GM21390 (cell line): ENCODE measurements at regions not wholly inside any gene's neighbourhood (a gene's known extent, or its start where the extent isn't known, plus 50 kb on each side); places are given as distances from the start of the nearest gene placed in this dataset.
"Not testable (repeated sequence)": the region's sequence is repeated elsewhere in the genome, so short reads cannot be mapped to it uniquely, and the experiment has no call there.

Experiments
- ATAC-seq: cut with Tn5 transposase; IDR thresholded peaks from one replicate; pipeline ENCODE4 v1.9.1; 2021; ENCODE audit not compliant: unreplicated experiment

DNA sequence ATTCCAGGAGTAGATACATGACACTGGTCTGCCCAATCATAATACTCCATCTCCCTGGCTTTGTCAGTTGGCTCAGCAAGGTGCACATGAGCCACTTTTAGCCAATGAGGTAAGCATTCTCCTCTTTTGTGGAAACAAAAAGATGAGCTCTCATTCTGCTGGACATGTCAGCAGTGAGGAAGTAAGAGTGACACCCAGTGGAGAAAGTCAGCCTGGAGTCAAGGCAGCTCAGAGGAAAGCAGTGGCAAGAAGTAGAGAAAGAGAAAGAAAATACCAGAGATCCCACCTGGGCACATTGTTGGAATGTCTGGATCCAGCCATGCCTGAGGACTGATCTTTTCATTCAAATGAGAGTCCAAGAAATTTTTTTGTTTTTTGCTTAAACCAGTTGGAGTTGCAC, 496.9 kb upstream of the C16orf82 start:
- no peak for ATAC-seq

DNA sequence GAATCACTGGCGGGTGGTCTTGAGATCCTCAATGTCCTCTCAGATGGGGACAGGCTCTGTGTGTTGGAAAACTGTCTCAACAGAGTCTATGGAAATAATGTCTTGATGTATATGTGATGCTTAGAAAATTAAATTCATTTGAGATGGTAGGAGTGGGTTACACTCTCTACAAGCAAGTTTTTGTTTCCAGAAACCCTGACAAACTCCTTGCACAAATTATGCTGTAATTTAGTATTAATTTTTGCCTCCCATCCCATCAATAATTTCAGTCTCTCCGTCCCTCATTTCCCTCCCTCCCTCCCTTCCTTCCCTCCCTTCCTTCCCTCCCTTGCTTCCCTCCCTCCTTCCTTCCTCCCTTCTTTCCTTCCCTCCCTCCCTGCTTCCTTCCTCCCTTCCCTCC, 488.0 kb upstream of the C16orf82 start:
- ATAC-seq = no peak

GRCh38 chr16:26583803-26584202, 482.9 kb upstream of the C16orf82 start:
- ATAC-seq = no peak

DNA sequence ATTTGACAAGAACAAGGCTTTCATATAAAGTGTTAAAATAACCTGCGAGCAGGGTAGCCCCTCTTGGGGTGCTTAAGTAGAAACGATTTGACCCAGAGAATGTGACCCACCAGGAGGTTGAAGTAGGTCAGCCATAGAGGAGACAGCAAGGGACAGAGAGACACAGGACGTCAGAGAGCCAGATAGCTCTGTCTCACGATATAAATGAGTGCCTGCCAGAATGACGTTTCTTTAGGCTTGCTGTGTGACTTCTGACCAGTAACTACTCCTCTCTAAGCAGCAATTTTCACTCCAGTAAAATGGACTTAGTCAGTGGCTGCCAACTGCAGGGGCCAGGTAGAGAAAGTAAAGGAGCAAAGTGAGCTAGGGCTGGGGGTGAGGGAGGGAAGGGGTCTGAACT, 473.0 kb upstream of the C16orf82 start:
- ATAC-seq = no peak

- ATAC-seq = no peak
Measured at GRCh38 chr16:26594666-26595065, 472.1 kb upstream of the C16orf82 start.

DNA sequence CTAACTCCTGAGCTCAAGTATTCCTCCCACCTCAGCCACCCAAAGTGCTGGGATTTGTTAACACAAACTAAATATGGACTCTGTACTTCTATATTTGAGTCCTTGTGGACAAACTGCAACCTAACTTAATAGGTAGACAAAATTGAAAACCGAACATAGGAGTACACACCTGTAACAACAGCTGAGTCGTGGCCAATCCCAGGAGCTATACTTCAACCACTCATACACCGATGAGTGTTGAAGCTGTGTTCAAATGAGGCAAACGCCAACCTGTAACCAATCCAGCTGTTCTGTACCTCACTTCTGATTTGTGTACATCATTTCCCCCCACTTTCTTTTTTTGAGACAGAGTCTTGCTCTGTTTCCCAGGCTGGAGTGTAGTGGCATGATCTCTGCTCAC, 471.5 kb upstream of the C16orf82 start:
- ATAC-seq = no peak

- not testable (repeated sequence) for ATAC-seq
Measured at GRCh38 chr16:26596033-26596432, 470.7 kb upstream of the C16orf82 start.

- ATAC-seq = no peak
Measured at GRCh38 chr16:26598061-26598460, 468.7 kb upstream of the C16orf82 start.

- ATAC-seq = no peak
Measured at GRCh38 chr16:26598998-26599784, 467.5 kb upstream of the C16orf82 start.

GRCh38 chr16:26599785-26600104, 467.0 kb upstream of the C16orf82 start:
- ATAC-seq = no peak

DNA sequence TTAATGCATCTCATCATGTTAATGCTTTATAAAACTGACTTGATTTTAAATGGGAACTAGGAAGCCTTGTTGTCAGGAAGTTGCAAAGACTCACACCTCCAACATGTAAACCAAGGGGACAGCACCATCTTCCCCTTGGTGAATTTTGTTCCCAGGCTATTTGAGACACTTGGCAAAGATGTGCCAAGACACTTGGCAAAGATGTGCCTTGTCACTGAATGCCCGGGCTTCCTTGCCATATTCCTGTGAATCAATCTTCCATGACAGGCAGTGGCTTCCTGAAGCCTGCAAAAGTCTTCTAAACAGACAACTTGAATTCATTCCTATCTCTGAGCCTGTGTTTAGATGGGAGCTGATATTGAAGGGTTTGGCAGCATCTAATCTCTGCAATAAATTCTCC, 465.4 kb upstream of the C16orf82 start:
- ATAC-seq = no peak

GRCh38 chr16:26605626-26606271, 461.0 kb upstream of the C16orf82 start:
- ATAC-seq = no peak

GRCh38 chr16:26606381-26607150, 460.2 kb upstream of the C16orf82 start:
- no peak for ATAC-seq

GRCh38 chr16:26614237-26614841, 452.4 kb upstream of the C16orf82 start:
- ATAC-seq = no peak

DNA sequence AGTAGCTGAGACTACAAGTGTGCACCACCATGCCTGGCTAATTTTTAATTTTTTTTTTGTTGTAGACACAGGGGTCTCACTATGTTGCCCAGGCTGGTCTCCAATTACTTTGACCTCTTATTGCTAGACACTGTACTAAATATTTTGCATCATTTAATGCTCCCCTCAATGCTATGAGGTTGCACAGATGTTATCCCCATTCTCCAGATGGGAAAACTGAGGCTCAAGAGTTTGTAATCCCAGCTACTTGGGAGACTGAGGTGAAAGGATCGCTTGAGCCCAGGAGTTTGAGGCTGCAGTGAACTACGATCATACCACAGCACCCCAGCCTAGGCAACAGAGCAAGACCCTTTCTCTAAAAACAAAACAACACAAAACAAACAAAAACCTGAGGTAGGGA, 443.3 kb upstream of the C16orf82 start:
- no peak for ATAC-seq

DNA sequence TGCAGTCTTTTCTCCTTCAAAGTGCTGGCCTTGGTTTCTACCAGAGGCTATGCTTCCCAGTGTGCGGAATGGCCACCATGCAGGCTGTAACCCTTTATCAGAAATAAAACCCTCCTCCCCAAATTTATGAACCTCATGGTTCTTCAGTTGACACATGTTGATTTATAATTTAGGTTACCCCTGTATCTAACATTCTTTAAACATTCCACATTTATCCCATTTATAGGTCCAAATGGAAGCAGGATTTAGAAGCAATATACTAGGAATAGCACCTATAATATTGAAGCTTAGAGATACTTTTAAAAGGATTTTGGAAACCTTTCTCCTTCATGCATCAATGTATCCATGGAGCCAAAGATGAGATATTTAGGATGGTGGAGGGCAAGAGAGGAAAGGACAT, 438.8 kb upstream of the C16orf82 start:
- ATAC-seq = no peak

GRCh38 chr16:26631365-26631764, 435.4 kb upstream of the C16orf82 start:
- ATAC-seq = not testable (repeated sequence)

GRCh38 chr16:26642047-26642664, 424.6 kb upstream of the C16orf82 start:
- ATAC-seq = no peak

GRCh38 chr16:26643519-26643918, 423.2 kb upstream of the C16orf82 start:
- ATAC-seq = no peak

- no peak for ATAC-seq
Measured at GRCh38 chr16:26644912-26645543, 421.7 kb upstream of the C16orf82 start.

GRCh38 chr16:26645614-26646013, 421.1 kb upstream of the C16orf82 start:
- ATAC-seq = no peak
